Kidney epithelial cell (primary cell): ENCODE measurements at regions not wholly inside any gene's neighbourhood (a gene's known extent, or its start where the extent isn't known, plus 50 kb on each side); places are given as distances from the start of the nearest gene placed in this dataset.

Source experiments
- DNase-seq: peaks from one replicate; pipeline ENCODE4 v3.0.0-alpha.2; 2010; ENCODE audit warnings: low read depth
- H3K27me3 ChIP-seq: 2 replicates; pipeline ENCODE4 v1.6.0; 2011; ENCODE audit warnings: low read length; ENCODE audit not compliant: control insufficient read depth, insufficient read depth
- H3K36me3 ChIP-seq: 2 replicates; pipeline ENCODE4 v1.5.1; 2011; ENCODE audit warnings: low read length; ENCODE audit not compliant: control insufficient read depth, insufficient read depth
- H3K4me3 ChIP-seq: 2 replicates; pipeline ENCODE4 v1.5.1; 2011; ENCODE audit warnings: low read depth, mild to moderate bottlenecking, control low read depth, low read length
- TF ChIP-seq, protein P1 (sequence below): IDR thresholded peaks from 2 replicates; pipeline ENCODE4 v1.5.1; 2011; ENCODE audit warnings: mild to moderate bottlenecking, moderate library complexity, low read length, control low read depth, inconsistent platforms; ENCODE audit not compliant: insufficient read depth, poor library complexity, severe bottlenecking

DNA sequence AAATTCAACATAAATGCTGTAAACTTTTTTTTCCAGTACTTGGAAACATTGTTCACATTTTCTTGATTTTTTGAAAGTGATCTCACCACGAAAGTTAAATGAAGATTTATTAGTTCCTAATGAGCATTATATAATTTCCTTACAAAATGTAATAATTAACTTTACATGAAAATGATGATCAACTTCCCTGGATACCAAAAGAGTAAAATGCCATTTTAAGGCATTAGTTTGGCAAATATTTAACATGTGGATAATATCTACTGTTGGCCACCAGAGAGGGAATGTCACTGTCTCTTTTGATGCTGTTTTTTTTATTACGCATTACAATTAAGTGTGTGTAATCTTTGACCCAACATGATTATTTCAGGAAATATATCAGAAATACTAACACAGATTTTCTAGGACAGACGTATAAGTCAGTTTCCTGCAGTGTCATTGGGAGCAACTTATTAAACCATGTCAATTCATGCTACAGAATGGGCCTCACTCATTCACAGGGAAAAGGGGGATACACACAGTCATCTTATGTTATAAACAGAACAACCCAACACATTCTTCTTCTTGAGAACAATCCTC lies 903.9 kb upstream of the ADGRL2 start:
- H3K27me3 ChIP-seq, result no peaks in the 10 kb centered on the region
- TF ChIP-seq, protein P1, sequence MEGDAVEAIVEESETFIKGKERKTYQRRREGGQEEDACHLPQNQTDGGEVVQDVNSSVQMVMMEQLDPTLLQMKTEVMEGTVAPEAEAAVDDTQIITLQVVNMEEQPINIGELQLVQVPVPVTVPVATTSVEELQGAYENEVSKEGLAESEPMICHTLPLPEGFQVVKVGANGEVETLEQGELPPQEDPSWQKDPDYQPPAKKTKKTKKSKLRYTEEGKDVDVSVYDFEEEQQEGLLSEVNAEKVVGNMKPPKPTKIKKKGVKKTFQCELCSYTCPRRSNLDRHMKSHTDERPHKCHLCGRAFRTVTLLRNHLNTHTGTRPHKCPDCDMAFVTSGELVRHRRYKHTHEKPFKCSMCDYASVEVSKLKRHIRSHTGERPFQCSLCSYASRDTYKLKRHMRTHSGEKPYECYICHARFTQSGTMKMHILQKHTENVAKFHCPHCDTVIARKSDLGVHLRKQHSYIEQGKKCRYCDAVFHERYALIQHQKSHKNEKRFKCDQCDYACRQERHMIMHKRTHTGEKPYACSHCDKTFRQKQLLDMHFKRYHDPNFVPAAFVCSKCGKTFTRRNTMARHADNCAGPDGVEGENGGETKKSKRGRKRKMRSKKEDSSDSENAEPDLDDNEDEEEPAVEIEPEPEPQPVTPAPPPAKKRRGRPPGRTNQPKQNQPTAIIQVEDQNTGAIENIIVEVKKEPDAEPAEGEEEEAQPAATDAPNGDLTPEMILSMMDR, result no peak
- DNase-seq, result no peak
- no peak overlapping the region for H3K4me3 ChIP-seq
- H3K36me3 ChIP-seq, result no peaks in the 10 kb centered on the region

DNA sequence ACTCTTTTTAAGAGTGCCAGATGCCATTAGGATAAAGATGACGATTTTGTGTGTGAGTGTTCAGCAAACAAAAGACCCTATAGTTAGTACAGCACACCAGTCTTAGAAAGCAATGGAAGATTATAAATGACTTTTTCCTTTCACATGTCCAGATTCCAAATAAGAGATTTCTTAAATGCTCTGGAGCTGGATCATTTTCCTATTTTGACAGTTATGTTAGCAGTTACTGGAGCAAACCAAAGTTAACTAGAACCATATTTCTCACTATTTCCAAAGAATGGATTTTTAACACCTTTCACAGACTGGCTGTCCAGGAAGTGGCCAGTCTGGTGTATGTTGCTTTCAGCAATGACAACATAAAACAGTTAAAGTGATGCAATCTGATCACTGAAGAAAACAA lies 905.8 kb upstream of the ADGRL2 start:
- no peaks in the 10 kb centered on the region for H3K27me3 ChIP-seq
- no peaks in the 10 kb centered on the region for H3K36me3 ChIP-seq
- DNase-seq, result no peak
- H3K4me3 ChIP-seq, result no peak overlapping the region
- TF ChIP-seq, protein P1, result no peak

DNA sequence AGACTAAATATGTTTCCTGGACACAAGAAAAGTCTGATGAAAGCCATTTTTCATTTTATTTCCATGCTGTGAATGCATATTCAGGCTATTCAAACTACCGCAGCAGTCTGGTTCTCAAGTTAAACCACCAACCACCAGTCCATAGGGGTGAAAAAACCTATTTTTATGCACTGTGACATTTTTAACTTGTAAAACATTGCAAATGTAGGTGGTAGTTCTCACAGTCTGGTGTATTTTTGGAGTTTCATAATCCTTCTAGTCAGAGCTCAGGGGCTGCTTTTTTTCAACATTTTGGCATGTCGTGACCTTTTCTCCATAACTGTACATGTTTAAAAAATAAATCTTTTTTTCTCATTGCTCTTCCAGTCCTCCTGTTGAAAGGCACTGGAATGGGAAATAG lies 907.6 kb upstream of the ADGRL2 start:
- TF ChIP-seq, protein P1, result no peak
- Histone ChIP-seq H3K4me3 (no peak overlapping the region), H3K27me3 (no peaks in the 10 kb centered on the region), H3K36me3 (no peaks in the 10 kb centered on the region)
- no peak for DNase-seq

DNA sequence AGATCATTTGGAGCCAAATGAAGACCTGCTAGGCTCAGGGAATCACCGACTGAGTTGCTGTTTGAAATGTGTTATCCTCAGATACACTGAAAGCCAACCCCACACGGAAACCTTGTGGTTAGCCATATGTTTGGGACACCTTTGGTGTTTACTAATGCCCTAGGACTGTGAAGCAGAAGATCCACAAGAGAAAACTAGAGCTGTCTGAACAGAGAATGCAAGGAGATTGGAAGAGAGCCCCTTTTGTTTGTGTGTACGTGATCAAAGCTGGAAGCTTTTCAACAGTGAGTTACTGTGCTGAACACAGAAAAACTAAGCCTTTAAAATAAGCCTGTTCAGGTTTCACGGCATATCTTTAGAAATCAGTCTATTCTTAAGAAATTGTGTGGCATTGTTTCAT lies 908.2 kb upstream of the ADGRL2 start:
- Histone ChIP-seq H3K4me3 (no peak overlapping the region), H3K27me3 (no peaks in the 10 kb centered on the region), H3K36me3 (no peaks in the 10 kb centered on the region)
- no peak for DNase-seq
- TF ChIP-seq, protein P1, result no peak

DNA sequence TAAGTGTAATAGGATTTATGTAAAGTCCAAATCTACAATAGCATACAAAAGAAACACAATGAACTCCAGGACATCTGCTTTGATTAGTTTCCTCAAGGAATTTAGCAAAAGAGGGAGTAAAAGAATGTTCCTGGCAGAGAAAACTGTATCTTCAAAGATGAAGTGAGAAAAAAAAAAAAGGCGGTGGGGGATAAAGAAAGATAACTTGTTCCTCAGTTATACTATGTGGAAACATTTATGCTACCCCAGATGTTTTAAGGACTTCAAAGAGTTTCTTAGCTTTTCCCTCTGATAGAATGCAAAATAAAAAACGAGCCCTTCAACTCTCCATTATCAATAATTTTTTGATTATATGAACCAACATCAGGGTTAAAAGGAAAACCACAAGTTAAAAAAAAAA lies 908.9 kb upstream of the ADGRL2 start:
- TF ChIP-seq, protein P1, result no peak
- no peak for DNase-seq
- no peaks in the 10 kb centered on the region for H3K36me3 ChIP-seq
- H3K27me3 ChIP-seq, result no peaks in the 10 kb centered on the region
- H3K4me3 ChIP-seq, result no peak overlapping the region

DNA sequence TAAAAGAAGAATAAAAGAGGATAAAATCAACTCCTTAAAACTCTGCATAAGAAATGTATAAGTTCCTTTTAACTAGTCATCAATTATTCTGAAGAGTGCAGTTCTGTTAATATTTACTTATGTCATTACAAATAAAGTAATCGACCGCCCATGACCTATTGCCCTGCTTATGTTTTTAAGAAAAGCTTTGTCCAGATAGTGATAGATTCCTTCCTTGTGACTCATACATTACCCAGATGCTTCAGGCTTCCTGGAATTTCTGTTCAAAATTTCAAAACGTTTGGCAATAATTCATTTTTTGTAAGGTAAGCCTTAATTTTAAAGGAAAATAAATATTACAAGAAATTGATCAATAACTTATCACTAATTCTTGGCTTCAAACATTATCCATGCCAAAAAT lies 918.2 kb upstream of the ADGRL2 start:
- DNase-seq, result peak; percentile 21
- H3K27me3 ChIP-seq, result no peaks in the 10 kb centered on the region
- TF ChIP-seq, protein P1, result no peak
- H3K36me3 ChIP-seq, result no peaks in the 10 kb centered on the region
- no peak overlapping the region for H3K4me3 ChIP-seq
